H1 (cell line): ENCODE measurements at regions not wholly inside any gene's neighbourhood (a gene's known extent, or its start where the extent isn't known, plus 50 kb on each side); places are given as distances from the start of the nearest gene placed in this dataset.

Source experiments
- CTCF ChIA-PET: fragments of 300-600 bp; sonication (Branson Sonifier 250); formaldehyde crosslinking; loops from one replicate; lab custom pipeline; 2021; ENCODE audit not compliant: partially characterized antibody; lab: Charles Lee
- POLR2A ChIA-PET: fragments of 300-600 bp; sonication (Branson Sonifier 250); formaldehyde crosslinking; loops from one replicate; lab custom pipeline; 2021; ENCODE audit warnings: inconsistent platforms; ENCODE audit not compliant: partially characterized antibody; lab: Charles Lee
- DNase-seq, 2 experiments: peaks; one replicate each; pipeline versions ENCODE4 v3.0.0 to v3.0.0-alpha.2; 2010 to 2022; ENCODE audit warnings: low spot score in 2 of 2, low read depth in 1 of 2, mixed read lengths in 1 of 2
- FAIRE-seq: peaks from 2 replicates; lab custom pipeline; 2011; peaks lifted over from hg19 to GRCh38; lab: Jason Lieb, UNC
- H2AFZ ChIP-seq: 2 replicates; pipeline ENCODE4 v1.8.1; 2012; ENCODE audit warnings: low read length, inconsistent platforms
- H2AK5ac ChIP-seq: 2 replicates; pipeline ENCODE4 v1.6.1; 2013; ENCODE audit warnings: low read depth, low read length
- H2BK120ac ChIP-seq: replicated peaks from 2 replicates; pipeline ENCODE3; 2013; ENCODE audit warnings: low read depth, low read length, inconsistent platforms
- H2BK12ac ChIP-seq: 2 replicates; pipeline ENCODE4 v1.6.1; 2013; ENCODE audit warnings: low read depth, low read length
- H2BK15ac ChIP-seq: 2 replicates; pipeline ENCODE4 v1.6.1; 2013; ENCODE audit warnings: low read length
- H2BK20ac ChIP-seq: 2 replicates; pipeline ENCODE4 v1.6.1; 2013; ENCODE audit warnings: low read length
- H2BK5ac ChIP-seq: 2 replicates; pipeline ENCODE4 v1.6.1; 2013; ENCODE audit warnings: low read depth, low read length
- H3K14ac ChIP-seq: 2 replicates; pipeline ENCODE4 v1.6.1; 2013; ENCODE audit warnings: inconsistent platforms; ENCODE audit not compliant: insufficient read length
- H3K18ac ChIP-seq: 2 replicates; pipeline ENCODE4 v1.6.1; 2013; ENCODE audit warnings: low read length; ENCODE audit errors: extremely low read depth
- H3K23ac ChIP-seq: 2 replicates; pipeline ENCODE4 v1.6.1; 2013; ENCODE audit warnings: inconsistent platforms; ENCODE audit not compliant: insufficient read length
- H3K23me2 ChIP-seq: 2 replicates; pipeline ENCODE4 v1.6.1; 2013; ENCODE audit warnings: low read depth, low read length
- H3K27ac ChIP-seq: 2 replicates; pipeline ENCODE4 v1.6.1; 2011; ENCODE audit warnings: low read depth, low read length, inconsistent platforms
- H3K27me3 ChIP-seq, 4 experiments: replicated peaks in 1 of 4; 1 replicate in 1 of 4; 2 replicates in 3 of 4; pipeline versions ENCODE4 v1.6.1 to v1.8.1; 2011 to 2013; ENCODE audit warnings: low read length in 3 of 4, mild to moderate bottlenecking in 3 of 4, inconsistent platforms in 2 of 4, mixed read lengths in 2 of 4, moderate library complexity in 1 of 4; ENCODE audit not compliant: control insufficient read depth in 3 of 4, insufficient read depth in 3 of 4; ENCODE audit errors: extremely low read depth in 1 of 4
- H3K36me3 ChIP-seq, 4 experiments: 2 replicates each; pipeline versions ENCODE4 v1.6.1 to v1.8.1; 2011 to 2013; ENCODE audit warnings: mild to moderate bottlenecking in 4 of 4, low read length in 3 of 4, moderate library complexity in 2 of 4, control low read depth in 1 of 4, inconsistent platforms in 1 of 4; ENCODE audit not compliant: insufficient read depth in 4 of 4, control insufficient read depth in 2 of 4
- H3K4ac ChIP-seq: replicated peaks from 2 replicates; pipeline ENCODE3; 2013; ENCODE audit warnings: low read length, low read depth, mixed read lengths, inconsistent platforms; ENCODE audit not compliant: insufficient read length
- H3K4me1 ChIP-seq, 4 experiments: replicated peaks in 1 of 4; 1 replicate in 1 of 4; 2 replicates in 3 of 4; pipeline versions ENCODE4 v1.6.1 to v1.8.1; 2011 to 2013; ENCODE audit warnings: low read length in 3 of 4, inconsistent platforms in 2 of 4, mixed read lengths in 1 of 4; ENCODE audit not compliant: insufficient read depth in 4 of 4, control insufficient read depth in 3 of 4
- H3K4me2 ChIP-seq, 2 experiments: 2 replicates each; pipeline versions ENCODE4 v1.6.1 to v1.8.1; 2011 to 2013; ENCODE audit warnings: low read depth in 2 of 2, low read length in 2 of 2, control low read depth in 1 of 2, inconsistent platforms in 1 of 2, mild to moderate bottlenecking in 1 of 2; ENCODE audit not compliant: insufficient read depth in 1 of 2
- H3K4me3 ChIP-seq, 4 experiments: fragments of 200-600, 300-600 bp in 1 of 4; sonication (generic), shearing (Covaris generic), sonication (Bioruptor Twin) in 1 of 4; 2 replicates each; pipeline versions ENCODE4 v1.5.1 to v1.8.1; 2011 to 2016; ENCODE audit warnings: low read length in 4 of 4, low read depth in 3 of 4, control low read depth in 2 of 4, inconsistent platforms in 2 of 4, mild to moderate bottlenecking in 2 of 4, mixed read lengths in 1 of 4, moderate library complexity in 1 of 4; ENCODE audit not compliant: insufficient read depth in 2 of 4; ENCODE audit errors: extremely low read depth in 1 of 4
- H3K56ac ChIP-seq: replicated peaks from 2 replicates; pipeline ENCODE3; 2013; ENCODE audit warnings: low read depth, mild to moderate bottlenecking, mixed read lengths, low read length, inconsistent platforms; ENCODE audit not compliant: insufficient read length
- H3K79me1 ChIP-seq: 2 replicates; pipeline ENCODE4 v1.6.1; 2013; ENCODE audit warnings: low read depth, low read length, control low read depth
- H3K79me2 ChIP-seq, 2 experiments: 2 replicates each; pipeline versions ENCODE4 v1.6.1 to v1.8.1; 2012 to 2013; ENCODE audit warnings: low read length in 2 of 2, mild to moderate bottlenecking in 2 of 2, inconsistent platforms in 1 of 2; ENCODE audit not compliant: insufficient read depth in 2 of 2, control insufficient read depth in 1 of 2
- H3K9ac ChIP-seq, 4 experiments: replicated peaks in 1 of 4; 1 replicate in 1 of 4; 2 replicates in 3 of 4; pipeline versions ENCODE4 v1.6.1 to v1.8.1; 2011 to 2013; ENCODE audit warnings: low read depth in 3 of 4, low read length in 3 of 4, control low read depth in 2 of 4, mild to moderate bottlenecking in 2 of 4, moderate library complexity in 2 of 4, inconsistent platforms in 1 of 4; ENCODE audit errors: extremely low read depth in 1 of 4
- H3K9me3 ChIP-seq, 2 experiments: 2 replicates each; pipeline versions ENCODE4 v1.6.1 to v1.8.1; 2012 to 2013; ENCODE audit warnings: mild to moderate bottlenecking in 2 of 2, moderate library complexity in 2 of 2, control low read depth in 1 of 2, inconsistent platforms in 1 of 2, low read depth in 1 of 2, low read length in 1 of 2, mixed read lengths in 1 of 2; ENCODE audit not compliant: insufficient read depth in 2 of 2
- H4K20me1 ChIP-seq, 2 experiments: replicated peaks in 1 of 2; 2 replicates each; pipeline versions ENCODE3 to v1.8.1; 2011 to 2013; ENCODE audit warnings: inconsistent platforms in 2 of 2, low read length in 2 of 2, mild to moderate bottlenecking in 1 of 2; ENCODE audit not compliant: insufficient read depth in 2 of 2, control insufficient read depth in 1 of 2
- H4K5ac ChIP-seq: 2 replicates; pipeline ENCODE4 v1.6.1; 2013; ENCODE audit warnings: low read length, low read depth, mixed read lengths, inconsistent platforms; ENCODE audit not compliant: insufficient read length
- H4K8ac ChIP-seq: 2 replicates; pipeline ENCODE4 v1.8.0; 2013; ENCODE audit warnings: mild to moderate bottlenecking, moderate library complexity, low read length, inconsistent platforms; ENCODE audit not compliant: insufficient read depth; ENCODE audit errors: extremely low read depth
- H4K91ac ChIP-seq: replicated peaks from 2 replicates; pipeline ENCODE3; 2013; ENCODE audit warnings: low read length, mixed read lengths, inconsistent platforms; ENCODE audit not compliant: insufficient read length
- ASH2L ChIP-seq: fragments of 200-600, 300-600 bp; sonication (generic); IDR thresholded peaks from one replicate; pipeline ENCODE4 v1.7.1; 2017; ENCODE audit warnings: low read length
- CBX8 ChIP-seq: fragments of 300-800, 300-1000 bp; sonication (generic); IDR thresholded peaks from 2 replicates; pipeline ENCODE4 v1.7.1; 2016; ENCODE audit warnings: low read depth, low read length, borderline replicate concordance
- CHD1 ChIP-seq: IDR thresholded peaks from 2 replicates; pipeline ENCODE4 v1.6.1; 2012; ENCODE audit warnings: low read depth, low read length, improper control_type of control experiment
- CTCF ChIP-seq, 3 experiments: IDR thresholded peaks; 1 replicate in 2 of 3; 2 replicates in 1 of 3; pipeline versions ENCODE4 v1.5.1 to v1.6.1; 2011; ENCODE audit warnings: low read length in 3 of 3, mild to moderate bottlenecking in 3 of 3, inconsistent platforms in 2 of 3, low read depth in 1 of 3, moderate library complexity in 1 of 3; ENCODE audit not compliant: insufficient read depth in 1 of 3; ENCODE audit errors: control extremely low read depth in 1 of 3
- FOSL1 ChIP-seq: IDR thresholded peaks from 2 replicates; pipeline ENCODE4 v1.6.1; 2011; ENCODE audit warnings: mild to moderate bottlenecking, low read depth, low read length, moderate library complexity; ENCODE audit not compliant: insufficient read depth
- JUND ChIP-seq: IDR thresholded peaks from 2 replicates; pipeline ENCODE4 v1.6.1; 2011; ENCODE audit warnings: mild to moderate bottlenecking, improper control_type of control experiment, low read length
- NRF1 ChIP-seq: IDR thresholded peaks from 2 replicates; pipeline ENCODE4 v1.6.1; 2011; ENCODE audit warnings: mild to moderate bottlenecking, low read depth, low read length, improper control_type of control experiment
- POLR2AphosphoS5 ChIP-seq: IDR thresholded peaks from 2 replicates; pipeline ENCODE4 v1.6.1; 2011; ENCODE audit warnings: low read depth, low read length
- SIN3A ChIP-seq, 2 experiments: IDR thresholded peaks in 1 of 2; conservative IDR thresholded peaks in 1 of 2; 2 replicates each; pipeline ENCODE4 v1.6.1; 2011 to 2012; ENCODE audit warnings: low read length in 2 of 2, improper control_type of control experiment in 1 of 2, low read depth in 1 of 2, mild to moderate bottlenecking in 1 of 2
- SIRT6 ChIP-seq: IDR thresholded peaks from one replicate; pipeline ENCODE4 v1.7.1; 2012; ENCODE audit warnings: low read length, inconsistent platforms
- SP1 ChIP-seq: IDR thresholded peaks from 2 replicates; pipeline ENCODE4 v1.6.1; 2011; ENCODE audit warnings: low read depth, low read length
- SP4 ChIP-seq: IDR thresholded peaks from 2 replicates; pipeline ENCODE4 v1.6.1; 2012; ENCODE audit warnings: low read length, inconsistent platforms
- WGBS, 2 experiments: shearing (Covaris generic) in 1 of 2; methylation state at CpG; one replicate each; pipeline versions ENCODE4 v1.1.6 to v1.1.7; 2013 to 2015; ENCODE audit warnings: low lambda C conversion rate in 2 of 2, mixed read lengths in 2 of 2, inconsistent platforms in 1 of 2, low coverage in 1 of 2, missing lambda C conversion rate in 1 of 2; ENCODE audit not compliant: insufficient replicate concordance in 2 of 2, insufficient coverage in 1 of 2, insufficient read length in 1 of 2; ENCODE audit errors: extremely low coverage in 1 of 2, missing lambda C conversion rate in 1 of 2; 5-methylcytosine and 5-hydroxymethylcytosine counted together

GRCh38 chr7:117979954-117980497 lies 106.8 kb upstream of the CTTNBP2 start:
- H3K56ac ChIP-seq = no peak overlapping the region
- no peaks in the 10 kb centered on the region for H4K20me1 ChIP-seq
- H3K23ac ChIP-seq = no peak overlapping the region
- 88% methylated on average over 4 of the region's 4 CpGs; no CpG with 5 or more reads in 1 of the 2 experiments for WGBS, 2 experiments
- no peak overlapping the region for H2AK5ac ChIP-seq
- TF ChIP-seq SP4 (no peak), CBX8 (no peak), CHD1 (no peak), SP1 (no peak), SIN3A (conservative IDR thresholded peaks at IDR 0.05 in 1 of 2, IDR thresholded peaks at IDR 0.05 in 1 of 2; ENCODE audit: low read depth in 1 of 2, low read length in 2 of 2) (no peak), CTCF (IDR thresholded peaks at IDR 0.05; ENCODE audit: control extremely low read depth in 1 of 3, insufficient read depth in 1 of 3, low read depth in 1 of 3, low read length in 3 of 3) (no peak), FOSL1 (no peak), POLR2AphosphoS5 (no peak), JUND (no peak), SIRT6 (no peak), NRF1 (no peak), ASH2L (no peak)
- H3K4me2 ChIP-seq = no peak overlapping the region
- H2BK120ac ChIP-seq = no peak overlapping the region
- no peak overlapping the region for H3K9ac ChIP-seq
- H2BK5ac ChIP-seq = no peak overlapping the region
- no peaks in the 10 kb centered on the region for H3K27me3 ChIP-seq
- CTCF ChIA-PET = interaction anchor here (0.6 to 3.0 kb wide), 4 partner anchors 13 to 310 kb away, joined by 3 to 11 read pairs (median 3); no protein-coding TSS in a partner anchor
- H3K79me1 ChIP-seq = no peaks in the 10 kb centered on the region
- no peak overlapping the region for H3K27ac ChIP-seq
- H3K9me3 ChIP-seq = no peaks in the 10 kb centered on the region
- no peak overlapping the region for H2BK12ac ChIP-seq
- H2BK15ac ChIP-seq = no peak overlapping the region
- POLR2A ChIA-PET = no interaction called here
- no peak overlapping the region for H4K8ac ChIP-seq
- no peaks in the 10 kb centered on the region for H3K79me2 ChIP-seq
- no peaks in the 10 kb centered on the region for H3K4me1 ChIP-seq
- no peak for DNase-seq
- no peak overlapping the region for H4K5ac ChIP-seq
- FAIRE-seq = no peak
- H2BK20ac ChIP-seq = no peak overlapping the region
- H3K14ac ChIP-seq = no peak overlapping the region
- H3K4ac ChIP-seq = no peak overlapping the region
- no peaks in the 10 kb centered on the region for H3K23me2 ChIP-seq
- H4K91ac ChIP-seq = no peak overlapping the region
- H2AFZ ChIP-seq = no peak overlapping the region
- no peak overlapping the region for H3K18ac ChIP-seq
- H3K4me3 ChIP-seq = no peak overlapping the region
- H3K36me3 ChIP-seq = no peaks in the 10 kb centered on the region
